IMR-90 (cell line): ENCODE measurements at regions not wholly inside any gene's neighbourhood (a gene's known extent, or its start where the extent isn't known, plus 50 kb on each side); places are given as distances from the start of the nearest gene placed in this dataset.
"Not testable (repeated sequence)": the region's sequence is repeated elsewhere in the genome, so short reads cannot be mapped to it uniquely, and the experiment has no call there.

Experiments
- ATAC-seq: fragments of 200-7000 bp; cut with Tn5 transposase; 2 replicates; pipeline ENCODE4 v1.9.1; 2020; ENCODE audit warnings: low read depth, mild to moderate bottlenecking, moderate library complexity
- BruUV-seq: library from RNA; stranded (reverse); fragments of 400-500 nt; replicated peaks from 2 replicates; lab custom pipeline; 2021; lab: Mats Ljungman, UMichigan
- CTCF ChIA-PET: fragments of 300-600 bp; formaldehyde crosslinking; extraction: SDS; loops from one replicate; lab custom pipeline; 2021; ENCODE audit warnings: antibody characterized with exemption; lab: Yijun Ruan, JAX
- POLR2A ChIA-PET: fragments of 300-600 bp; sonication (Branson Sonifier 250); formaldehyde crosslinking; loops from one replicate; lab custom pipeline; 2022; ENCODE audit warnings: antibody characterized with exemption; ENCODE audit not compliant: unreplicated experiment; lab: Charles Lee
- DNase-seq: peaks from one replicate; pipeline ENCODE4 v3.0.0; 2013
- H2AFZ ChIP-seq: replicated peaks from 2 replicates; pipeline ENCODE3; 2013; ENCODE audit warnings: low read length, mild to moderate bottlenecking; ENCODE audit not compliant: poor library complexity
- H2AK5ac ChIP-seq: 2 replicates; pipeline ENCODE4 v1.6.1; 2013; ENCODE audit warnings: low read depth, low read length, inconsistent platforms
- H2AK9ac ChIP-seq: replicated peaks from 2 replicates; pipeline ENCODE3; 2013; ENCODE audit warnings: mild to moderate bottlenecking, low read depth, low read length, moderate library complexity; ENCODE audit not compliant: poor library complexity
- H2BK120ac ChIP-seq: 2 replicates; pipeline ENCODE4 v1.6.1; 2013; ENCODE audit warnings: low read depth, low read length, inconsistent platforms
- H2BK15ac ChIP-seq: 3 replicates; pipeline ENCODE4 v1.6.1; 2013; ENCODE audit warnings: low read depth, low read length, inconsistent platforms
- H2BK20ac ChIP-seq: 2 replicates; pipeline ENCODE4 v1.6.1; 2013; ENCODE audit warnings: low read depth, mild to moderate bottlenecking, inconsistent platforms, low read length, moderate library complexity
- H2BK5ac ChIP-seq: 2 replicates; pipeline ENCODE4 v1.6.1; 2013; ENCODE audit warnings: mild to moderate bottlenecking, low read depth, low read length, inconsistent platforms; ENCODE audit not compliant: poor library complexity, severe bottlenecking
- H3K14ac ChIP-seq: replicated peaks from 2 replicates; pipeline ENCODE4 v1.6.1; 2013; ENCODE audit warnings: low read depth, low read length, inconsistent platforms
- H3K18ac ChIP-seq: 2 replicates; pipeline ENCODE4 v1.6.1; 2013; ENCODE audit warnings: low read depth, low read length, control low read depth
- H3K23ac ChIP-seq: 2 replicates; pipeline ENCODE4 v1.6.1; 2013; ENCODE audit warnings: low read depth, low read length, inconsistent platforms
- H3K27ac ChIP-seq: 2 replicates; pipeline ENCODE4 v1.5.1; 2013; ENCODE audit warnings: mild to moderate bottlenecking, control low read depth, low read length; ENCODE audit not compliant: insufficient read depth
- H3K27me3 ChIP-seq: 2 replicates; pipeline ENCODE4 v1.6.1; 2013; ENCODE audit warnings: low read length; ENCODE audit not compliant: control insufficient read depth, insufficient read depth
- H3K36me3 ChIP-seq: 2 replicates; pipeline ENCODE4 v1.6.1; 2013; ENCODE audit warnings: low read length, mixed read lengths; ENCODE audit not compliant: control insufficient read depth, insufficient read depth
- H3K4ac ChIP-seq: 2 replicates; pipeline ENCODE4 v1.6.1; 2013; ENCODE audit warnings: low read depth, low read length, inconsistent platforms
- H3K4me1 ChIP-seq: 2 replicates; pipeline ENCODE4 v1.6.1; 2013; ENCODE audit warnings: low read length, mixed read lengths; ENCODE audit not compliant: control insufficient read depth, insufficient read depth
- H3K4me2 ChIP-seq: 2 replicates; pipeline ENCODE4 v1.6.1; 2013; ENCODE audit warnings: low read depth, mild to moderate bottlenecking, control low read depth, low read length, moderate library complexity
- H3K4me3 ChIP-seq: 2 replicates; pipeline ENCODE4 v1.5.1; 2013; ENCODE audit warnings: low read depth, mild to moderate bottlenecking, control low read depth, low read length, moderate library complexity; ENCODE audit not compliant: insufficient read depth
- H3K56ac ChIP-seq: 2 replicates; pipeline ENCODE4 v1.6.1; 2013; ENCODE audit warnings: low read length, inconsistent platforms; ENCODE audit not compliant: insufficient read depth; ENCODE audit errors: extremely low read depth
- H3K79me1 ChIP-seq, 2 experiments: 2 replicates each; pipeline ENCODE4 v1.6.1; 2013; ENCODE audit warnings: low read length in 2 of 2, inconsistent platforms in 1 of 2, low read depth in 1 of 2
- H3K9ac ChIP-seq: 2 replicates; pipeline ENCODE4 v1.6.1; 2013; ENCODE audit warnings: low read depth, low read length, control low read depth
- H3K9me1 ChIP-seq: 2 replicates; pipeline ENCODE4 v1.6.1; 2013; ENCODE audit warnings: low read length, inconsistent platforms; ENCODE audit not compliant: insufficient read depth
- H3K9me3 ChIP-seq: 2 replicates; pipeline ENCODE4 v1.6.1; 2013; ENCODE audit warnings: low read length; ENCODE audit not compliant: control insufficient read depth, insufficient read depth
- H4K20me1 ChIP-seq: 2 replicates; pipeline ENCODE4 v1.6.1; 2013; ENCODE audit warnings: low read length, inconsistent platforms; ENCODE audit not compliant: insufficient read depth
- H4K5ac ChIP-seq: 2 replicates; pipeline ENCODE4 v1.6.1; 2013; ENCODE audit warnings: mild to moderate bottlenecking, low read depth, low read length, control low read depth
- H4K8ac ChIP-seq, 2 experiments: 2 replicates each; pipeline ENCODE4 v1.6.1; 2013; ENCODE audit warnings: low read depth in 2 of 2, low read length in 2 of 2, control low read depth in 1 of 2, inconsistent platforms in 1 of 2
- H4K91ac ChIP-seq: 2 replicates; pipeline ENCODE4 v1.6.1; 2013; ENCODE audit warnings: low read depth, low read length, inconsistent platforms; ENCODE audit not compliant: insufficient read depth
- whole genome bisulfite sequencing, 2 experiments: methylation state at CpG; one replicate each; pipeline versions ENCODE4 v1.1.5 to v1.1.7; 2013; ENCODE audit warnings: missing lambda C conversion rate in 2 of 2; ENCODE audit not compliant: insufficient read length in 1 of 2; ENCODE audit errors: extremely low coverage in 2 of 2; 5-methylcytosine and 5-hydroxymethylcytosine counted together
- dilution Hi-C: fragments of 300-500 bp; cut with HindIII; formaldehyde crosslinking; loops from one replicate; pipeline ENCODE4 v1.14.3; 2018; ENCODE audit warnings: low sequenced_read_pairs; ENCODE audit not compliant: unreplicated experiment
- in situ Hi-C: fragments of 300-500 bp; cut with MboI; formaldehyde crosslinking; loops from 3 replicates; pipeline ENCODE4 v1.14.3; 2019; ENCODE audit warnings: low sequenced_read_pairs, inconsistent platforms, mixed read lengths
- intact Hi-C: fragments of 100-400 bp; cut with micrococcal nuclease; formaldehyde crosslinking; loops from 2 replicates; pipeline ENCODE4 v1.10.0; 2022

- H3K14ac ChIP-seq, dilution Hi-C loops, H4K91ac ChIP-seq, H4K8ac ChIP-seq, DNase-seq, ATAC-seq, H2BK5ac ChIP-seq, H3K9me3 ChIP-seq, H2AK5ac ChIP-seq, H3K4me2 ChIP-seq, H3K18ac ChIP-seq, H3K27ac ChIP-seq, H3K4me3 ChIP-seq, H2AFZ ChIP-seq, H3K36me3 ChIP-seq, H3K27me3 ChIP-seq, H3K4me1 ChIP-seq, H2BK120ac ChIP-seq, H3K79me1 ChIP-seq, H3K56ac ChIP-seq, H2BK20ac ChIP-seq, H4K20me1 ChIP-seq, BruUV-seq, H3K4ac ChIP-seq, H3K9ac ChIP-seq, POLR2A ChIA-PET, H3K23ac ChIP-seq, H2AK9ac ChIP-seq, H3K9me1 ChIP-seq, in situ Hi-C loops, H4K5ac ChIP-seq, H2BK15ac ChIP-seq: not testable (repeated sequence)
- intact Hi-C loops, result loop anchor here (5.0 kb wide), 1 partner anchor 356 kb away; no protein-coding TSS in a partner anchor
- 100% methylated on average over 3 of the region's 4 CpGs; no CpG with 5 or more reads in 1 of the 2 experiments for WGBS, 2 experiments
- CTCF ChIA-PET, result interaction anchor here (0.6 kb wide), 1 partner anchor 388 kb away, joined by 3 read pairs; no protein-coding TSS in a partner anchor
Observed at GRCh38 chr5:56628616-56629015, 186.7 kb upstream of the MAP3K1 start.
